H54 (cell line): ENCODE measurements at regions not wholly inside any gene's neighbourhood (a gene's known extent, or its start where the extent isn't known, plus 50 kb on each side); places are given as distances from the start of the nearest gene placed in this dataset.

Source experiments
- DNase-seq: peaks from one replicate; pipeline ENCODE4 v3.0.0; 2011; ENCODE audit warnings: low spot score, mixed read lengths; ENCODE audit not compliant: insufficient read length
- FAIRE-seq: peaks from 3 replicates; lab custom pipeline; 2011; peaks lifted over from hg19 to GRCh38; lab: Jason Lieb, UNC
- POLR2A ChIP-seq: IDR thresholded peaks from 2 replicates; pipeline ENCODE4 v1.6.1; 2011; ENCODE audit warnings: low read depth, mild to moderate bottlenecking, low read length

DNA sequence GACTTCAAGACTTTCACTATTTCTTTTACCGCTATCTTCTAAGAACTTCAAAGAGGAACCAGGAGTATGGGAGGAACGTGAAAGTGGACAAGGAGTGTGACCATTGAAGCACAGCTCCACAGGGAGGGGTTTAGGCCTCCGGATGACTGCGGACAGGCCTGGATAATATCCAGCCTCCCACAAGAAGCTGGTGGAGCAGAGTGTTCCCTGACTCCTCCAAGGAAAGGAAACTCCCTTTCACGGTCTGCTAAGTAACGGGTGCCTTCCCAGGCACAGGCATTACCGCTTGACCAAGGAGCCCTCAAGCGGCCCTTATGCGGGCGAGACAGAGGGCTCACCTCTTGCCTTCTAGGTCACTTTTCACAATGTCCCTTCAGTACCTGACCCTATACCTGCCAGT, 267.0 kb downstream of the RPL10L start:
- no peak for FAIRE-seq
- no peak for TF ChIP-seq POLR2A
- no peak for DNase-seq

DNA sequence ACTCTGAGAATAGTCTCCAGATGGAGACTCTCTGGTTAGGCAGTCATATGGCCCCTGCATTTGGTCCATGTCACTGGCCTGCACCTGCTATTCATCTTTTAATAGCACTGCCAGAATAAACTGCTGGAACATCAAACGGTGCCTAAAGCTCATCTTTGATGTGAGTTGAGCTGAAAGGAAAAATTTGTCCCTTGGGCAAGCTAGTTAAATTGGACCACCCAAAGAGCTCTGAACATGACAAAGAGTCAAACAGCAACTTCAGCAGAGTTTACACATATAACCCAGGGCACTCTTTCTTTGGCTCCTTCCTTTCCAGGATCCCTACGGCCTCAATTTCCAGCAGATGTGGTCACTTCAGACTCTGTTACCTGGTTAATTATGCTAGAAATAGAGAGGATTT, 269.9 kb downstream of the RPL10L start:
- DNase-seq = no peak
- no peak for TF ChIP-seq POLR2A
- no peak for FAIRE-seq

DNA sequence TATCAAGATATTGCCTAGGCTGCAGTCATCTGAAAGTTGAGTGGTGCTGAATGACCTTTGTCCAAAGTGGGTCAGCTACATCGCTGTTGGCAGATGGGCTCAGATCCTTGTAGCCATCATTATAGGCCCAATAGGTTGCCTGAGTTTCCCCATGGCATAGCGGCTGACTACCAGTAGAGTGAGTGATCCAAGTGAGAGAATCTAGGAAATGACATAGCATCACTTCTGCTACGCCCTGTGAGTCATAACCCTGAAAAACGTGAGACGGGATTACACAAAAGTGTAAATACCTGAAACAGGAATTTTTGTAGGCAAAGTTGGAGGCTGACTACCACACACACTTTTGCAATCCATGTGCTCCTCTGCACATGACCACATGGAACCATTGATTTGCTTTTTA, 273.3 kb downstream of the RPL10L start:
- FAIRE-seq (no peak), DNase-seq (no peak)
- no peak for TF ChIP-seq POLR2A

DNA sequence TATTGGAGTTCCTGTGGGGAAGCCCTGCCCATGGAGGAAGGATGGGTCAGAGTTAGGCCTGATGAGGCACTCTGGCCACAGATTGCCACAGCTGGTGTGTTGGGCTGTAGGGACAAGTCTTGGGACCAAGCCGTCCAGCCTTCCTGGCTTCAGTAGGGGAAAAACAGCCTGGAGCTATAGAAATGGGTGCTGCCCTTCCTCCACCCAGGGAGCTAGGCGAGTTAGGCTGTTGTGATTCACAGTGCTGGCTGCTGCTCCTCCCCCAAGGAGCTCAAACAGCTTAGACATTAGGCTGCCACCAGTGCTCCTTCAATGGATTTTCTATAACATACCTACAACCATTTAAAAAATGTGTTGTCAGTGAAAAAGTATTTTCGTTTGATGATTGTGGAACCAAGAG, 274.3 kb downstream of the RPL10L start:
- DNase-seq = no peak
- TF ChIP-seq POLR2A = no peak
- FAIRE-seq = no peak

DNA sequence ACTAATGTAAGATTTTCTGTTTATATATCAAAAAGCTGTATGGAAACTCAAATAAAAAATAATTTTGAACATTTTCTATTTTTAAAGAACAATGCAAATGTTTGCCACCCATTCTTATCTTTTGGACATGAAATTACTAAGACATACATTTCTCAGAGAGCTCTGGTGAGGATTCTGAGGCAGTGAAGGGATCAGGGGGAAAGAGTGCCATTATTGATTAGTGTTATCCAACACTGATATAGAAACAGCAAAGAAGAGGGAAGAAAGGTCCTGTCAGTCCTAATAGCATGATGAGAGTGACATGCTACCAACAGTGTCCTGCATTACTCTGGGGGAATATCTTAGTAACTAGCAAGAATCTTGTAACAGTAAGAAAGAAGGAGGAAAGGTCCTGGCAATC, 282.2 kb downstream of the RPL10L start:
- FAIRE-seq (no peak), DNase-seq (no peak)
- TF ChIP-seq POLR2A = no peak

DNA sequence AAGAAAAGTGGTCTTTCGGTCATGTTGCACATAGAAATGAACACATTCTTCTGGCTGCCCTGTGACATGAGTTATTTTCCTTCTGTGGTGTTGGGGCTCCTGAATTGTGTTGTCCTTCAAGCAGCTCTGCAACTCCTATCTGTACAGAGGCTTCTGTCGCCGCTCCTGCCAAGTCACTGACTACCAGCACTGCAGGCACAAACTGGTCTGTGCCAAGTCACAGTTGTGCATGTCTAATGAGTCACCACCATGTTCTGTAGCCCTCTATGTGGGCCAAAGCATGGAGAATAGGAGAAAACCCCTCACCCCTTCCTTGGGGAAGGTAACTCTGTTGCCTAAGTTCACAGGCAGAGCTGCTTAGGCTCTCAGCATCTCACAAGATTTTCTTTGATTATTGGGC, 283.3 kb downstream of the RPL10L start:
- no peak for DNase-seq

DNA sequence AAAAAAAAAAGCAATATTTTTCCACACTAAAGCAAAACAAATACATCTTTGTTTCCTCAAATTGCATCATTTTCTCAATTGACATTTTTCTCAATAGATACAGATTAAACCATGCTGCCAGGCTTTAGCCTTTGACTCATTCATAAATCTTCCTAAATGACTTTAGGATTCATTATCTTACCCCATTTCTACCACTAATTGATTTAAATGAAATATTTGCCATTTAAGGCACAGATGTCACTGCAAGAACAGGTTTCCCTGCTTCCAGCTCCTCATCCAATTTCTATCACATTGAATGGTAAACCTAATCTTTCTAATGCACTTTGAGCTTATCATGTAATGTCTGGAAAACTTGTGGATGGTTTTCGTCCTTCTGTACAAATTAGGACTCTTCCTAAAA, 298.7 kb downstream of the RPL10L start:
- DNase-seq (no peak), FAIRE-seq (no peak)
- TF ChIP-seq POLR2A = no peak

More for the DNA sequence above, 283.3 kb downstream of the RPL10L start:
- TF ChIP-seq POLR2A = no peak
- no peak for FAIRE-seq

DNA sequence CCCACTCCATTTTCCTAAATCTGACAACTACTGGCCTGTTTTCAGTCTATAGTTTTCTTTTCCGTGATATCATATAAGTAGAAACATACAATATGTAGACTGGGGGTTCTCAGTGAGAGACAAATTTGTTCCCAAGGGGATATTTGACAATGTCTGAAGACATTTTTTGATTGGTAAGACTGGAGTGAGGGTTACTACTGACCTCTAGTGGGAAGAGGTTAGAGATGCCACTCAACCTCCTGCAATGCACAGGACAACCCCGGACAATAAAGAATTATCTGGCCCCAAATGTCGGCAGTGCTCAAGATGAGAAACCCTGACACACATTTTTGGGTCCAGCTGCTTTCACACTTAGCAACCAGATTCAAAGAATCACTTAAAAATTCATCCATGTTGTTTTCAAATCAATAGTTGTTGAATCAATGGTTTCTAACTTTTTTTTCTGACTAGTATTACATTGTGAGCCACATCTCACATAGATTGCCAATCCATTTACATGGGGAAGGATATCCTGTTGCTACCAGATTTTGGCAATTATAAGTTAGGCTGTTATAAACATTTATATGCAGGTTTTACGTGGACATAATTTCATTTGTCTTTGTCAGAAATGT, 307.1 kb downstream of the RPL10L start:
- DNase-seq (no peak), FAIRE-seq (no peak)
- TF ChIP-seq POLR2A = no peak

DNA sequence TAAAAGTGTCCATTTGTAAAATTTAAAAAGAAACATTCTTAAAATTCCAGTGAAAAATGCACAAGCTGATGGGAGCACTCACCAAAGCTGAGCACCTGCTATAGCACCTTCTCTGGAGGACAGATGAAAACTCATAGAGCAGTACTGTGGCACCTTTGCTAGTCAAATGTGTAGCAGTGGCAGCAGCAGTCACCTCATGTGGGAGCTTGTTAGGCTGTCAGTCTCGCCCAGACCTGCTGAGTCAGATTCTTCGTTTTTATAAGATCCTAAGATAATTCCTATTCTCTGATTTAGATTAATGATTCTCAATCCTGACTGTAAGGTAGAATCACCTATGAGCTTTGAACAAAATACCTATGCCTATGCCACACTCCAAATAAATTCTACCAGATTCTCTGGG, 325.8 kb downstream of the RPL10L start:
- TF ChIP-seq POLR2A = no peak
- FAIRE-seq (no peak), DNase-seq (no peak)

DNA sequence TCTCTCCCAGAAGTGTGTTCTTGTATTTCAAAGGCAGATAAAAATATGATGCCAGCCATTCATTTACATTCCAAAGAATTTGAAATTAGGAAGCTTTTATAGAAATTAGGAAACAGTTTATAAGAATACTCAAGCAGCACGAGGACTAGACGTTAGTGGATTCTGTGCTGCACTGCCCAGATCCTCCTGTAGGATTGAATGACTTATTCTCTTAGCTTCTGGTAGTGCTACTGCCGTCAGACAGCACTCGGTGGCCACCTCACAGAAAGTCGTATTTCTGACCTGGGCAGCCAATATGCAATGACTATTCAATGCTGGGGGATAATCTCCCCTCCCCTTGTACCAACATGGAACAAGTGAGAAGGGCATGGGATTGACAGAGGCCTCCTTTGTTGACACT, 326.4 kb downstream of the RPL10L start:
- FAIRE-seq = no peak
- TF ChIP-seq POLR2A = no peak
- no peak for DNase-seq

DNA sequence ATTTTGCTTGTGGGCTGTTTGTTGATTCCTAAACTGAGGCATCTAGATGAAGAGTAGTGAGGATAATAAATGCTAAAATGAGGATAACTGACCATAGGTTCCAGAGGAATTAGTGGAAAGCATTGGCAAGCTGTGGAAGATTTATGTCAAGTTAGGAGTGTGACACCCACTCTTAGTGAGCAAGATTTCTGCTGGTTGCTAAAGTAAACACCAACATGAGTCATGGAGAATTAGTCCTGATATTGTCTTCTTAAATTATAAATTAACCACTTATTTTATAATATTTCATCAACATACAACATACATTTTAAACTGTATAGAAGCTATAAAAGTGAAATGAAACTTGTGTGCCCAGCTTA, 328.2 kb downstream of the RPL10L start:
- no peak for DNase-seq
- TF ChIP-seq POLR2A = no peak
- FAIRE-seq = no peak

DNA sequence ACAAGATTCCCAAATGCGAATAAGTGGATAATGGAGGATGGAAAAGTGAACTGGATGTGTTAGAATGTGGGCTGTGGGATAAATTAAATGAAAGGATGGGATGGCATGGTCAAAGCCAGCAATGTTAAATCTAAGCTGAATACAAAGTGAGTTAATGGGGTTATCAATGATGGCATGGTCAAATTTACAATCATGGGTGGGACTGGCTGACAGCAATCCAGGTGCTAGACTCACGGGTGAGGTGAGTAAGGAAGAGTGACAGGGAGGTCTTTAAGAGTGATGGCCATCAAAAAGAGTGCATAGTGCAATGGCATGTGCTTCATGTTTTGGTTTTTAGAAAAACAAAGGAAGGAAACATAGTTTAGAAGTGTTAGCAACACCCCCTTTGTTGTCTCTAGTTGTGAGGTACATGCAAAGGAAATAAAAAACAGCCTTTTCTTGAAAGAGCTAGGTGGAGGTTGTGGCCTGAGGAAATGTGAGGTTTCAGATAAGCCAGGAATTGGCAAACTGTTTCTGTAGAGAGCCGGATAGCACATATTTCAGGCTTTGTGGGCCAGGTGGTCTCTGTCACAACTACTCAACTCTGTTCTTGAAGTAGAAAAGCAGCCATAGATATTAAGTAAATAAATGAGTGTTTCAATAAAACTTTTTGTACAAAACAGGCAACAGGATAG, 328.7 kb downstream of the RPL10L start:
- no peak for TF ChIP-seq POLR2A
- no peak for DNase-seq
- FAIRE-seq = no peak

DNA sequence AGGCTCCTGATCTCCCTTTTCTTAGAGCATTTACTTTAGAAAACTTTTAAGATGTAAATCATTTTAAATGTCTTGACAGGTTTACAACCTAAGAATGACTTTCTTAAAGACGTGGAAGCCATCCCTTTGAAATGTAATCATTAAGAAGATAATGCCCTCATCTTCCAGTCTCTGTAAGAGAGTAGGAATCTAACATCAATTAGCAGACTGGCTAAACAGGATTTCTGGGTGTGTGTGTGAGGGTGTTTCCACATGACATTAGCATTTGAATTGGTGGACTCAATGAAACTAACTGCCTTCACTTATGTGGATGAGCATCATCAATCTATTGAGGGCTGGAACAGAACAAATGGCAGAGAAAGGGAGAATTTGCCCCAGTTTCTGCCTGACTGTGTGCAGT, 329.5 kb downstream of the RPL10L start:
- TF ChIP-seq POLR2A = no peak
- FAIRE-seq = no peak
- no peak for DNase-seq

DNA sequence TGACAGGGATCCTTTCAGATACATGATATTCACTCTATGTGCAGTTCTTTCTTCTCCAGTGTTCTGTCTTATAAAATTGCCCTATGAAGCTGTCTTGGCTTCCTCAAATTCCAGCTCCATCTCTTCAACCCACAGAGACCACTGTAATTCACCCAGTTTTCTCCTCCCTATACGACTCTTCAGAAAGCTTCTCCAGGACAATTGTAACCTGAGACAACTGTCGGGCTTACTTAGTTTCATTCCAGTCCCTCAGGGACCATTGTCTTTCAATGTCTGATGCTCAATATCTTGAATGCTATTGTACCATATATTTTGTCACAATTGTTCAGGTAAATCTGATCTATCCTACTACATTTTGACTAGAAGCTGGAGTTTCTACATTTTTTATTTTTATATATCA, 345.3 kb downstream of the RPL10L start:
- FAIRE-seq (no peak), DNase-seq (no peak)
- TF ChIP-seq POLR2A = no peak

DNA sequence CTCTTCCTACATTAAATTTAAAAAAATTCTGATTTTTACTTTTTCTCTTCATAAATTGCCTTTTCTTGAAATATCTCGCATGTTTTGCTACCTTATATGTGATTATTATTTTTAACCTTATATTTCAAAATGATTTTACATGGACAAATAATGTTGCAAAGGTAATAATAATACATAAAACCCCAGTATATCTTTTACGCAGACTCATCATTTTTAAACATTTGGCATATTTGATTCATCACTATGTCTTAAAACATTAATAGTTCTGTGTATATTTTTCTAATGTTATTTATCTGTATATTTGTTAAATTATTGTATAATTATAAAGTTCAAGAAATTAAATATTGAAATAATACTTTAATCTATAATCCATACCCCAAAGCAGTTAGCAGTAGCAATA, 350.8 kb downstream of the RPL10L start:
- DNase-seq = no peak
- no peak for FAIRE-seq
- TF ChIP-seq POLR2A = no peak
